ENCODE measurements at regions not wholly inside any gene's neighbourhood (a gene's known extent, or its start where the extent isn't known, plus 50 kb on each side); places are given as distances from the start of the nearest gene placed in this dataset.
"Not testable (repeated sequence)": the region's sequence is repeated elsewhere in the genome, so short reads cannot be mapped to it uniquely, and the experiment has no call there.

DNA sequence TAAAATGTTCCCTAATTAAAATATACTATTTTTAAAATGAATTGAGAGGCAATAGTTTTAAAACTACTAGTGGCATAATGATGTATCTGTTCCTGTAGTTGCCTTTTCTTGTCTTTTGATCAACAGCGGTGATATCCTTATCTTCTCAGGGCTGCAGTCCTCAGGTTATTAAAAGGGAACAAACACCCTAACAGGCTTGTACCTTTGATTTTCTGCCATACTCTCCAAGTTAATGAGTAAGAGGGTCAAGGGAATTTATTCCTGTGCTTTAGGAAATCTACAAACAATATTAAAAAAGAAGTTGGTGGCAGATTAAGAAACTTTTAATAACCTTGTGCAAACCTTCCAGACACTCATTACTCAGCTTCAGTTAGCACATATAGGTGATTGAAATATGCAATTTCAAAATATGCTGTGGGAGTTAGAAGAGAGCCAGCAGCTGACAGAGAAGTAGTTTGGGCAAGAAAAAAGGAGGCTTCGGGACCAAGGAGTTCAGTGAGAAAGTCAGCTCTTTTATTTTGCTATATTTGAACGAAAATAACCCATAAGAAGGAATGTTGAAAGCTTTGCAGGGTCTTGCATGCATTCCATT is 81.0 kb upstream of the TLE4 start:
- no peak for DNase-seq (ENCODE audit: low read depth, low spot score)

- no peak for DNase-seq (ENCODE audit: low read depth, low spot score)
Measured at GRCh38 chr9:79492092-79493009, 79.4 kb upstream of the TLE4 start.

DNA sequence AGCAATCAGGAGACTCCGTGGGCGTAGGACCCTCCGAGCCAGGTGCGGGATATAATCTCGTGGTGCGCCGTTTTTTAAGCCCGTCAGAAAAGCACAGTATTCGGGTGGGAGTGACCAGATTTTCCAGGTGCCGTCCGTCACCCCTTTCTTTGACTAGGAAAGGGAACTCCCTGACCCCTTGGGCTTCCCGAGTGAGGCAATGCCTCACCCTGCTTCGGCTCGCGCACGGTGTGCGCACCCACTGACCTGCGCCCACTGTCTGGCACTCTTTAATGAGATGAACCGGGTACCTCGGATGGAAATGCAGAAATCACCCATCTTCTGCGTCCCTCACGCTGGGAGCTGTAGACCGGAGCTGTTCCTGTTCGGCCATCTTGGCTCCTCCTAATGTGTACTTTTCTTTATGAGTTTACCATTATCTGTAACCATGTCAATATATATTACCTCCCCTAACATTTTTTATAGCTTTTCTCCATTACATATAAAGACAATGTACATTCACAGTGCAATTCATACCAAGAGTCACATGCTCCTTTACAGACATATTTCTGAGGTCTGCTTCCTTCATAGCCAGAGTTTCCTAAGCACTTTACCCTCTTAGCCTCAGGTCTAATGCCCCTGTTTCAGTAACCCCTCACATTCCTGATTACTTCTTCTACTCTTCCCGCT is 71.4 kb upstream of the TLE4 start:
- not testable (repeated sequence) for DNase-seq (ENCODE audit: low read depth, low spot score)

- no peak for DNase-seq (ENCODE audit: low read depth, low spot score)
Measured at GRCh38 chr9:79501546-79501945, 70.2 kb upstream of the TLE4 start.

DNA sequence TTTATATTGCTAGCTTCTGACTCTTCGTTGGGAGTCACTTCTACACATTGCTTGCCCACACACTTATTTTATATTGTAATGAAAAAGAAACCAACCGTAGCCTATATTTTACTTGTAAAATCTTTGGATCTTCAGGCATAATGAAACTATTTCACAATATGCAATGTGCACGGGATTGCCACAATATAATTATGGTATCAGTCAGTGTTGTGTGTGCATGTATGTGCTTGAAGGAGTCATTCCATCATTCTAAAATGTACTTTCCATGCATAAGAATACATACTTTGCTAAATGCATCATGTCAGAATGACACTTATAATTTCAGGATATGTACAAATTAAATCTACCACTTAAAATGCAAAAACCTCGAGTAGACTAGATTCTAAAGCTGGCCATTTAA is 64.0 kb upstream of the TLE4 start:
- DNase-seq (ENCODE audit: low read depth, low spot score) = no peak

DNA sequence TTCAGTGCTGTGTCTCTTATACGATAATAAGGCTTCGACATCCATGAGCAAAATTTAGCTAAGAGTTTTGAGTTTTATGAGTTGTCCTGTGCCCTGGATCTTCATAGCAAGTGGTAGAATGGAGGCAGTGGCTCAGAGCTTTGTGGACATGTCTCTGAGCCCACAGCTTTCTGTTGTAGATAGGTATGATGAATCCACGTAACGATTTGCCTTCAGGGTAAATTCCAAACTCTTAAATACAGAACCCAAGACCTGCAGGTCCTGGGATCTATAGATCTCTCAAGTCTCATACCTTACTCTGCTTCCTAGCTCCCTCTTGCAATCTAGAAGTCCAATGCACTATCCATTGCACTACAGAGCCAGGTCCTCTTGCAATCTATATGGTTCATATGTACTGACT is 59.5 kb upstream of the TLE4 start:
- DNase-seq (ENCODE audit: low read depth, low spot score) = no peak
